SK-N-MC (cell line): ENCODE measurements at regions not wholly inside any gene's neighbourhood (a gene's known extent, or its start where the extent isn't known, plus 50 kb on each side); places are given as distances from the start of the nearest gene placed in this dataset.
"Not testable (repeated sequence)": the region's sequence is repeated elsewhere in the genome, so short reads cannot be mapped to it uniquely, and the experiment has no call there.

Experiments
- DNase-seq: peaks from one replicate; pipeline ENCODE4 v3.0.0-alpha.2; 2011; ENCODE audit warnings: low read depth, low spot score
- H3K27ac ChIP-seq: fragments of 200-600 bp; sonication (generic); 2 replicates; pipeline ENCODE4 v1.5.1; 2016; ENCODE audit warnings: mixed run types
- H3K36me3 ChIP-seq: fragments of 200-600 bp; sonication (generic); 2 replicates; pipeline ENCODE4 v1.6.1; 2017; ENCODE audit warnings: antibody characterized with exemption, low read length, mixed read lengths; ENCODE audit not compliant: insufficient read depth
- H3K4me3 ChIP-seq: fragments of 200-600 bp; sonication (generic); 2 replicates; pipeline ENCODE4 v1.5.1; 2016
- H3K9ac ChIP-seq: fragments of 200-600 bp; sonication (generic); 2 replicates; pipeline ENCODE4 v1.8.0; 2017; ENCODE audit warnings: mixed run types, mixed read lengths; ENCODE audit not compliant: insufficient read length
- H3K9me3 ChIP-seq: fragments of 200-600 bp; sonication (generic); 2 replicates; pipeline ENCODE4 v1.6.1; 2017; ENCODE audit warnings: low read depth, mild to moderate bottlenecking, antibody characterized with exemption, low read length, moderate library complexity, mixed read lengths
- EZH2 ChIP-seq: fragments of 200-600 bp; sonication (generic); IDR thresholded peaks from one replicate; pipeline ENCODE4 v1.6.1; 2017; ENCODE audit warnings: antibody characterized with exemption
- FOXP2 ChIP-seq: optimal IDR thresholded peaks from 2 replicates; pipeline ENCODE3; 2011; ENCODE audit warnings: mild to moderate bottlenecking, moderate library complexity; ENCODE audit not compliant: insufficient read depth; ENCODE audit errors: extremely low read length, control extremely low read depth
- POLR2AphosphoS5 ChIP-seq: IDR thresholded peaks from 2 replicates; pipeline ENCODE4 v1.6.1; 2012; ENCODE audit warnings: mild to moderate bottlenecking, low read depth, low read length, borderline replicate concordance

DNA sequence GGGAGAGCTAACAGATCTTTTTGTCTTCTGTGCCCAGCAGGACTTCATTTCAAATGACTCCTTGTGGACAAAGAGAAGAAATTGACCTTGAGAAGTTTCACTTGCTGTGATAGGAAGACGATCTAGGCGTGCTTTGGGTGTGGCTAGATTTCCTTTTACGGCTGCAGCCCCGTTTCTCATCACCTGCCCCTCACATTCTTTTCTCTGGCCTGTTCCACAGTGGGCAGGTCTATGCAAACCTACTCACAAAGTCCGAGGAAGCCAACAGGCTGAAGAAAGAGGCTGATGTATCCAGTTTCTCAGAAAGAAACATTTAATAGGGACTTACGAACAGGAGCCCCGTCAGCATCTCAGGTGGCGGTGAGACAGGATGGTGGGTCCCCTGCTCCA is 231.8 kb downstream of the FGF9 start:
- TF ChIP-seq FOXP2 (no peak), EZH2 (no peak), POLR2AphosphoS5 (no peak)
- Histone ChIP-seq H3K9me3 (no peaks in the 10 kb centered on the region), H3K9ac (no peak overlapping the region), H3K4me3 (no peak overlapping the region), H3K36me3 (no peaks in the 10 kb centered on the region), H3K27ac (no peak overlapping the region)
- no peak for DNase-seq

- TF ChIP-seq EZH2, result no peak
- TF ChIP-seq FOXP2, result no peak
- TF ChIP-seq POLR2AphosphoS5, result no peak
- H3K36me3 ChIP-seq, result no peaks in the 10 kb centered on the region
- no peak overlapping the region for H3K4me3 ChIP-seq
- DNase-seq, result no peak
- H3K9me3 ChIP-seq, result no peaks in the 10 kb centered on the region
- H3K9ac ChIP-seq, result no peak overlapping the region
- no peak overlapping the region for H3K27ac ChIP-seq
Observed at GRCh38 chr13:21905486-21905885, 234.6 kb downstream of the FGF9 start.

- no peak for TF ChIP-seq FOXP2
- no peak for TF ChIP-seq EZH2
- TF ChIP-seq POLR2AphosphoS5, result no peak
- DNase-seq, result no peak
Observed at GRCh38 chr13:21909331-21909730, 238.5 kb downstream of the FGF9 start.

GRCh38 chr13:21910546-21910945 is 239.7 kb downstream of the FGF9 start:
- Histone ChIP-seq H3K9ac (no peak overlapping the region), H3K36me3 (no peaks in the 10 kb centered on the region), H3K4me3 (no peak overlapping the region), H3K9me3 (no peaks in the 10 kb centered on the region), H3K27ac (no peak overlapping the region)
- TF ChIP-seq EZH2 (no peak), POLR2AphosphoS5 (no peak), FOXP2 (no peak)
- no peak for DNase-seq

More at GRCh38 chr13:21909331-21909730, 238.5 kb downstream of the FGF9 start:
- no peak overlapping the region for H3K27ac ChIP-seq
- H3K36me3 ChIP-seq, result no peaks in the 10 kb centered on the region
- no peak overlapping the region for H3K4me3 ChIP-seq
- no peaks in the 10 kb centered on the region for H3K9me3 ChIP-seq
- H3K9ac ChIP-seq, result no peak overlapping the region

- no peak for TF ChIP-seq EZH2
- no peak for TF ChIP-seq FOXP2
- Histone ChIP-seq H3K9me3 (no peaks in the 10 kb centered on the region), H3K27ac (no peak overlapping the region), H3K4me3 (no peak overlapping the region), H3K36me3 (no peaks in the 10 kb centered on the region), H3K9ac (no peak overlapping the region)
- no peak for DNase-seq
Observed at GRCh38 chr13:21911646-21912298, 240.9 kb downstream of the FGF9 start.

DNA sequence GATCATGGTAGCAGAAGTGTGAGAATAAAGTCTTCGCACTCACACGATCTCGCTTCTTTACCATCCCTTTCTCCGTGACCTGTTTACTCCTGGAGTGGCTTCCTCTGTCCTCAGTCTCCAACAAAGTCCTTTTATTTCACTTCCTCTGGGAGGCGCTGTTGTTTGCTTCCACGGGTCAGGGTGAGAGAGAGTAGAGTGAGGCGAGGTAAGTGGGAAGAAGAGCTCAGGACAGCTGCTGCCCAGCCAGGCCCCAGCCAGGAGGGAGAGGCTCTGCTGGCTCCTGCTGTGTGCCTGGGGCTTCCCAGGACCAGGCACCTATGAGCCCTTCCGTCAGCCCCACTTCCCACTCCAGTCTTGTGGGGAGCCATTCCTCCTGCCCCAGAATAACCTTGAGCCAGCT is 242.1 kb downstream of the FGF9 start:
- Histone ChIP-seq H3K9me3 (no peaks in the 10 kb centered on the region), H3K4me3 (no peak overlapping the region), H3K36me3 (no peaks in the 10 kb centered on the region), H3K27ac (no peak overlapping the region), H3K9ac (no peak overlapping the region)
- TF ChIP-seq EZH2 (no peak), POLR2AphosphoS5 (no peak)
- no peak for DNase-seq

DNA sequence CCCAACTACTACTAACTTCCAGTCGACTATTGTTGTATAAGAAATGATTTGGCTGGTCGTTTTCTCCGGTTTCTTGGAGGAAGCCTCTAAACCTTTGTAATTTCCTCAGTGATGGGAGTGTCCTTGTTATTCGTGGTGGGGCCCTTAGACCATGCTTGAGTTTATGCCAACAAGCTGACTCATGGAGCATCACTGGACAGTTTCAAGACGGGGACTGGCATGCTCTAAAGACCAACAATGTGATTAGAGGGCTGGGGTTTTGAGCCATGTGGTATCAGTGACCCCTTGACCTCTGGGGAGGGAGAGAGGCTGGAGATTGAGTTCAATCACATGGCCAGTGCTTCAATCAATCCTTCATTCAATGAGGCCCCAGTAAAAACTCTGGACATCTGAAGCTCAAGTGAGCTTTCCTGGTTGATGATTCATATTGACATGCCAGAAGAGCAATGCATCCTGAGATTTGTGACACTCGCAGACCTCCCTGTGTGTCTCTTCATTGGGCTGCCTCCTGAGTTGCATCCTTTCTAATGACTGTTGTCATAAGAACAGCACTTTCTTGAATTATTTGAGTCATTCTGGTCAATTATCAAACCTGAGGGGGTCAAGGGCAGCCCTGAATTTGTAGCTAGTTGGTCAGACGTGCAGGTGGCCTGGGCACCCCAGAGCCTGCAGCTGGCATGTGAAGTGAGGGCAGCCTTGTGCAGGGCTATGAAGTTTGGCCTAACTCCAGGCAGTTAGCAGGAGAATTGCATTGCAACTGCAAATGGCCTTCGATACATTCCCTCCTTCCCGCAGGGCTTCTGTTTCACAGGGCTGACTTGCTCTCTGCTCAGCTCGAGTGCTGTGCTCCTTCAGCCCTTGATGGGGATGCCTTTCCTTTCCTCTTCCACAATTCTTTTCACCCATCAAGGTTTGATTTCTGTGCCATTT is 246.5 kb downstream of the FGF9 start:
- DNase-seq, result no peak
- Histone ChIP-seq H3K27ac (no peak overlapping the region), H3K9ac (no peak overlapping the region), H3K36me3 (no peaks in the 10 kb centered on the region), H3K4me3 (no peak overlapping the region), H3K9me3 (no peaks in the 10 kb centered on the region)
- TF ChIP-seq EZH2 (no peak), FOXP2 (no peak)

GRCh38 chr13:21920802-21921201 is 249.9 kb downstream of the FGF9 start:
- not testable (repeated sequence) for H3K4me3 ChIP-seq, H3K27ac ChIP-seq, DNase-seq, H3K36me3 ChIP-seq, H3K9me3 ChIP-seq, H3K9ac ChIP-seq

DNA sequence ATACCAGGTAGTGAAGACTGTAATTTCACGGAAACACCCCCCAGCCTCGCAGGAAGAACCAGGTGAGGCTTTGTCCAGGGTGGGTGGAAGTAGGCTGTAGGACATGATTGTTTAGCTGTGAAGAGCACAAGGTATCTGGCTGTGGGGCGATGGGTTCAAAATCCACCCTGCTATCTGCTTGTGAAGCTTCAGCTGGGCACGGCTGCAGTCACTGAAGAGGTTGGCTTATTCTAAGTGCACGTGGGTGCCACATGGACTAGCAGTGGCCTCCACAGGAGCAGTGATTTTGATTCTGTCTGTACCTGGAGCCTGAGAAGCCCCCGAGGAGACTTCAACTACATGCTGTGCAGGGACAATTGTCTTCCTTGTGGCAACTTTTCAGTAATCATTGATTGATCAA is 254.1 kb downstream of the FGF9 start:
- no peak overlapping the region for H3K9ac ChIP-seq
- DNase-seq, result no peak
- no peak overlapping the region for H3K27ac ChIP-seq
- no peaks in the 10 kb centered on the region for H3K9me3 ChIP-seq
- TF ChIP-seq POLR2AphosphoS5, result no peak
- no peak for TF ChIP-seq EZH2
- no peak for TF ChIP-seq FOXP2
- no peaks in the 10 kb centered on the region for H3K36me3 ChIP-seq
- no peak overlapping the region for H3K4me3 ChIP-seq
